ENCODE measurements at regions not wholly inside any gene's neighbourhood (a gene's known extent, or its start where the extent isn't known, plus 50 kb on each side); places are given as distances from the start of the nearest gene placed in this dataset.

DNA sequence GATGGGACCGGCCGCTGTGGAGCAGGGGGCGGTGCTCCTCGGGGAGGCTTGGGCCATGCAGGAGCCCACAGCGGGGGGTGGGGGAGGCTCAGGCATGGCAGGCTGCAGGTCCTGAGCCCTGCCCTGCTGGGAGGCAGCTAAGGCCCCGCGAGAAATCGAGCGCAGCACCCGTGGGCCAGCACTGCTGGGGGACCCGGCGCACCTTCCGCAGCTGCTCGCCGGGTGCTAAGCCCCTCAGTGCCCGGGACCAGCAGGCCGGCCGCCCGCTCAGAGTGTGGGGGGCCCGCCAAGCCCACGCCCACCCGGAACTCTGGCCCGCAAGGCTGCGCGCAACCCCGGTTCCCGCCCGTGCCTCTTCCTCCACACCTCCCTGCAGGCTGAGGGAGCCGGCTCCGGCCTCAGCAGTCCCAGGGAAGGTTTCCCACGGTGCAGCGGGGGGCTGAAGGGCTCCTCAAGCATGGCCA is 131.5 kb downstream of the SNX18 start:
- DNase-seq (ENCODE audit: low read depth in 2 of 2) = no peak

DNA sequence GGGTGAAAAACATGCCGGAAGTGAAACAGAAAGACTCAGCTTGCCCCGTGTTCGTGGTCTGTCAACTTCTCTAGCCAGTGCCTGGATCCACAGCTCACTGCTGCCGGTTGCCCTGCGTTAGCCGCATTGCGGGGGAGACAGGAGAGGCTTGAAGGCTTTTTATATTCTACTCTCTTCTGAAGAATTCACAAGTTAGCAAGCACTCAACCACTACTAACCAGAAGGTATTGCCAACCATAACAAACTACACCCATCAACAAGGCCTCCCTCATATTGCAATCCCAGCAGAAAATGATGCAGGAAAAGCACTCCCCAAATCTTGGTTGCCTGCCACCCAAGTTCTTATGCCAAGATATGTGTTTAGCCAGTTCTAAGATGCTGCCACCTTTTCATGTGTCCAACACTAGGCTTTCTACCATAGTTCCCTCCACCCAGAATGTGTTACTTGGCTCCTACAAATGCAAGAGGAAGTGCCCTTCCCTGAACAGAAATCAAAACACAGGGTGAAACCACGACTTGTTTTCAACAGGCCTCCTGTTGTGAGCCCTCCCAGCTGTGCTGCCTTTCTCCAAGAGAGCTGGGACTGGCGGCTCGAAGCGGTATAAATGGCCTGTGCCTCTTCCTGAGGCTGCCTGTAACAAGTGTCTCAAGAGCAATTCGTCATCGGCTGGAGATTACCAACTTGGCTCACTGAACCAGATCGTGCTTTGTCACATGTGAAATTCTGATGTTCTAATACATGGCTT is 129.0 kb downstream of the SNX18 start:
- DNase-seq (ENCODE audit: low read depth in 2 of 2) = peak; percentile 56 to 57

DNA sequence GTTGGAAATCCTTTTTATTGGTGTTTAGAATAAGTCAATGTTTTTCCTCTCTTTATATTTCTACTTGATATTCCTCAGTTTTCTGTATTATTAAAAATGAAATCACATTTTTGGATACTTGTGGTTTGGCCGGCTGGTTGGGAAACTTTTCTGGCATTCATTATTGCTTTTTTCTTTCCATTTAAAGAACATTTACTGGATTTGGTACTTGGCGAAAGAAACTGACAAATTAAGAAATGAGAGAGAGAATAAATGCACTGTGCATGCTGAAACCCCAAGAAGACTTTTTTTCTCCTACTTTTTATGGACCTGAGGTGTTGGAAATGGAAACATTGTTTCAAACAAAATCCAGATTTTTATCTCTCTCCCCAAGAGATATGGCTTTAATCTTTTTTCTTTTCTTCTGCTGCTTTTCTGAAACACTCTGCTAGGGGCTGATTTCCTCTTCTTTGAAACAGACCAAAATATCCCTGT is 128.4 kb downstream of the SNX18 start:
- DNase-seq (ENCODE audit: low read depth in 2 of 2) = no peak

DNA sequence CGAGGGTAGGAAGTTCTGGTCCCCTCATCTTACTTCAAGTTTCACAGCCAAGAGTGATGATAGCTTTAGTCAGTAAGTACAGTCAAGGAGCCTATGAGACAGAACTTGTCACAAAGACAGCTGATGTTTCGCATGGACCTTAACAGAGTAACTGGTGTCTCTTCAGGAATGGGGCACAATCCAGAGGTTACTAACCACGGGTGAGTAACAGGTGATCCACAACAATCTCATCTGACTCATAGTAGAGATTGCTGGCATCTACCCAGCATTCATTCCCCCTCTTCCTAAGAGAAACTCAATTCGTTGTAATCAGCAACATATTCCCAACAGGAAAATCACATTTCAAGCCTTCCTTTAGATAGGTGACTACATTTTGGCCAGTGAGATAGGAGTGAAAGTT is 126.7 kb downstream of the SNX18 start:
- no peak for DNase-seq (ENCODE audit: low read depth in 2 of 2)

DNA sequence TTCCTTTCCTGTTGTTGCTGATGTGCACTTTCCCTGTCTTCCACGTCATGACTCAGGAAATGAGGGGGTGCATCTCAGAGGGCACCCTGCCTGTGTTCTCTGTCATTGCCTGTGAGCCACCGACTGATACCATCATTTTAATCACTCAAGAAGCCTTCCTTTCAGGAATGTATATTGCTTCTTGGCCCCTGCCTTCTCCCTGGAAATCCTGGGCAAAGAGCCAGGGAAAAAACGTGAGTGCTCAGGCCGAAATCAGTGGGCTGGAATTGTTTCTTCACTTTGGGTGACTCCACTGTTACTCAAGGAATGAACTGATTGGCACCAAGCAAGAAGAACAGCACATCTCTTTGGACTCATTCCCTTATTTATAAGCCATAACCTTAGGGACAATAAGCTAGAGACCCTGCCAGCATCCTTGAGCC is 126.1 kb downstream of the SNX18 start:
- DNase-seq (ENCODE audit: low read depth in 2 of 2) = no peak

DNA sequence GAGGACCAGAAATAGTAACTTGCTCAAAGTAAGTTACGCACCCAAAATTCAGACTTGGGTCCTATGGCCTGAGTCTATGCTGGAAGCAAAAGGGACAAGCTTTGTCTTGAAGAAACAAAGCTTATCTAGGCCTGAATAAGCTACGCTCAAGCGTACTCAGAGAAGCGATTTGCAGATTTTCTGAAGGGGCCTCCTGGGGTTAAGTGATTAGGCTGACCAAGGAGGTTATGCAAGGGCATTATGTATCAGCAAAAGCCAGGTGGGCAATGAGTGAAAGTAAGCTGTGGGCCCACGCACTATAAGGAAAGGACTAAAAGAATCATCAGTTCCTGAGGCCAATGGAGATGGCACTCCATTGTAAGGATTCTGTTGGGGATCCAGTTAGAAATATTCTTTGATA is 122.1 kb downstream of the SNX18 start:
- DNase-seq (ENCODE audit: low read depth in 2 of 2) = no peak

DNA sequence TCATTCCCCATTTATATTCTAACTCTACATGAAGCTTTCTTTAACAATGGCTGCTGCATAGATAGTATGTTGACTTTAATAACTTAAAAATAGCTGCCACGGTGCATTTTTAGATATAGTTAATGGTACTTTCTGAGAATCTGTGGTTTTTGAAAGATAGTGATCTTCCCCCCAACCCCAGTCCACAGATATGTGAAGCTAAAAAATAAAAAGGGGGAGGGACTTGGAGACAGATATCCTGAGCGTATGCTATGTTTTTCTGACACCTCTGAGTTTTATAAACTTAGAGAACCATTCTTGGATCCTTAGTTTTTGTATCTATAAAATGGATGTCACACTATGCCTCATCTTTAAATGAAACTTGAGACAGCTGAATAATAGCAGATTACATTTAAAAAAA is 120.5 kb downstream of the SNX18 start:
- no peak for DNase-seq (ENCODE audit: low read depth in 2 of 2)

DNA sequence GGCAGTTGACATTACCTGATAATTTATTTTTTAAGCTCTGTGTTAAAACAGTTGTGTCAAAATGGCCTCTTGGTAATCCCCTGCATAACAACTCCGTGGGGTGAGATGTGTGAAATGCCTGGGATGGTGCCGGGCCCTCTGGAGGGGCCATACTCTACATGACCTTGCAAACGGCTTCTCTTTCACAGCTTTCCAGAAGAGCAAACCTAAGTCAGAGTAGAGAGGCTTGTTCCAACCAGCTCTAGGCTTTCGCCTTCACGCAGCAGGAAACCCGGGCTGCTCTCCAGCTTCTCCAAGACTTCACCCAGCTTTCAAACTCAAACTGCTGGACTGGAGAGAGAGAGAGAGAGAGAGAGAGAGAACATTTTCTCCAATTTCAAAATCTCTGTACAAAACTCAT is 120.1 kb downstream of the SNX18 start:
- DNase-seq (ENCODE audit: low read depth in 2 of 2) = no peak

DNA sequence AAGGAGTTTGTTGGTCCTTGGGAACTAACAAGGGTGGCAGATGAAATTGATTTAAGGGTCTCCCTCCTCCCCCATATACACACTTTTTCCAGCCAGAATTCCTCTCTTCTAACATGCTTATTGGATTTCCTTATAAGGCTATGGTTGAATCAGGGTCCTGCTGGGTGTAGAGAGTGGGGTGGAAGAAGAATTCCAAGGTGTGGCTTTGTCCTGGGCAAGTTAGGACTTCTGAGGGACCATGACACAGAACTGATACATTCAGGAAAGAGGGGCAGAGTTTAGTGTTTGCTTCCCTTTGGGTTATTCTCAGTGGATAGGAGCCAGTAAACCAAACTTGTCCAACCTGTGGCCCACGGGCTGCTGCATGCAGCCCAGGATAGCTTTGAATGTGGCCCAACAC is 116.5 kb downstream of the SNX18 start:
- no peak for DNase-seq (ENCODE audit: low read depth in 2 of 2)

DNA sequence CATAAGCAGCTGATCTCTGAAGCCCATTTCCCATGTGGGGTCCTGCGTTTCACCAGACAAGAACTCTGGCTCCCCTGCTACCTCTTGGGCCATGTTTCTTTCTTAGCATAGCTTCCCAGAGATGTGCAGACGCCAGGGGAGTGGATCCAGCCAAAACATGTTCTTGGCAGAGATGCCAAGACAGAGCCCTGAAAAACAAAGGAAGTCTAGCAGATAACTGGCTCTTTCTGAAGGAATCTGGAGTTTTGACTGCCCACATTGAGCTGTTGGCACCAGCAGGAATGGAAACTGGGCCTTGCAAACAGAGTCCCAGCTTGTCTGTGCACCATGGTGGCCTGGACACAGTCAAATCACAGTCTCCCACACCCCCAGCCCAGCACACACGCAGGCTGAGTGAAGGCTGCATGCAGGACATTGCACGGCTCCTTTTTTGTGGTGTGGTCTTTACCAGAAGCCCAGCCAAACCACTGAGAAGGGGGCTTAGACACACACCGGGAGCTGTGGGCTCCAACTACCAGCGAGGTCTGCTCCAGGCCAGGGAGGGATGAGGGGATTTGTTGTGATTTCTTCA is 114.7 kb downstream of the SNX18 start:
- DNase-seq (ENCODE audit: low read depth in 2 of 2) = no peak

DNA sequence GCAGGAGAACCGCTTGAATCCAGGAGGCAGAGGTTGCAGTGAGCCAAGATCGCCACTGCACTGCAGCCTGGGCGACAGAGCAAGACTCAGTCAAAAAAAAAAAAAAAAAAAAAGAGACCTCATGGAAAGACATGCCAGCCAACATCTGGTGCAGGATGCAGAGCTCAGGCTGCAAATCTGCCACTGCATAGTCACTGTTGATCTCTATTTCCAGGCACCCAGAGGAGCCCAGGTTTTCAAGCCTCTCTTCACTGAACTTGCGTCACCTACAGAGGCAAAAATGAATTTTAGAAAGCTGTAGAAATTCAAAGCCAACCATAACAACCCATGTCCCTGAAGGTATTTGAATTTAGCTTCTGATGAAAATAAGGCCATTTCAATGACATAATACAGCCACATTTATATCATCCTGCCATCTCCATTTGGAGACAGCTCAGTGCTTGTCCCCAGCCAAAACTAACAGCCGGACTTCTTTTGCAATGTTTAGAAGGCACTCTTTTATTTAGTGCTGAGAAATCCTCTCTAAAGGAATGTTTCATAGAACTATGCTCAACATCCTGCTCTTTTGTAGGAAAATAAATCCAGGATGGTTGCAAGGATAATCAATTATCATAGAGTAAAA is 113.3 kb downstream of the SNX18 start:
- no peak for DNase-seq (ENCODE audit: low read depth in 2 of 2)

DNA sequence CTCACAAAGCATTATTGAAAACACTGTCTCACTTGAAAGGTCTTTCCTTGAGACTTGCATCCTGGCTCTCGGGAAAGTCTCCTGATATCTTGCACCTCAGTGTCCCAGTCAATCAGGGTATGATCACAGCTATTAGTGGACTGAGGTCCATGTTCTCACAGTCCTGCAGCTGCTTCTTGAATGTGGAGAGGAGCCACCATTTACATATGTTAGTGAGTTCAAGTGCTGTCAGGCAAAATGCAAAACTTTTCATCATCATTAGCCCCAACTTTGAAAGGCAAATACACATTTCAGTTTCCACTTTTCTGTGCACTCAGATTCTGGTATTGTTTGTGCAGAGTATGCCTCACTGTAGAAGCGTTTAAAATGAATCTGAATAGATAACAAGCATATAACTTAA is 111.6 kb downstream of the SNX18 start:
- no peak for DNase-seq (ENCODE audit: low read depth in 2 of 2)

DNA sequence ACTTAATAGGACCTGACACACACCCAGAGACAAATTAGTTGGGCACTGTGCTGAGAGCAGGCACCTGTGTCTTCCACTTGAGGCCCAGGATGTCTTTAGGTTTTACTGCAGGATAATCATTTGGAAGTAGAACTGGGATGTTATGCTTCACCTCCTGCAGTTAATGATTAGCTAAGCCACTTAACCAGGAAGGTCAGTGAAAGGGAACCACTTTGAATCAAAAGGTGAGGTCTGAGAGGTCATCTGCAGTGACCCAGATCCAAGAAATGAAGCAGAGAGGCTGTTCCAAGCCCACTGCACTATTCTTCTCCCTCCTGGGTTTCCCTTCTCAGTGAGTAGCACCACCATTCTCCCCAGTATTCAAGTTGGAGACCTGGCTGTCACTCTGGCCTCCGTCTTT is 110.5 kb downstream of the SNX18 start:
- DNase-seq (ENCODE audit: low read depth in 2 of 2) = no peak

DNA sequence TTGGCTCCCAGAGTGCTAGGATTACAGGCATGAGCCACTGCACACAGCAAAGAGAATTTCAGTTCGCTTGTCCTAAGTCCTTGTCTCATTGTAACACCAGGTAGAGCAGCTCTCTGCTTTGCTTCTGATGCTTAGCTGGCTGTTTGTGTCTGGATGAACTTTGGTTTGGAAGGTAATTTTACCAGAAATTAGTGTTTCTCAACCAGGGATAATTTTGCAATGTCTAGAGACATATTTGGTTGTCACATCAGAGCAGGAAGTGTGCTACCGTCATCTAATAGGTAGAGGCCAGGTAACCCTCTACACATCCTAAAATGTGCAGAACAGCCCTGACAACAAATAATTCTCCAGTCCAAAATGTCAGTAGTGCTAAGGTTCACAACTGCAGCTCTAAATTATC is 108.8 kb downstream of the SNX18 start:
- DNase-seq (ENCODE audit: low read depth in 2 of 2) = no peak

DNA sequence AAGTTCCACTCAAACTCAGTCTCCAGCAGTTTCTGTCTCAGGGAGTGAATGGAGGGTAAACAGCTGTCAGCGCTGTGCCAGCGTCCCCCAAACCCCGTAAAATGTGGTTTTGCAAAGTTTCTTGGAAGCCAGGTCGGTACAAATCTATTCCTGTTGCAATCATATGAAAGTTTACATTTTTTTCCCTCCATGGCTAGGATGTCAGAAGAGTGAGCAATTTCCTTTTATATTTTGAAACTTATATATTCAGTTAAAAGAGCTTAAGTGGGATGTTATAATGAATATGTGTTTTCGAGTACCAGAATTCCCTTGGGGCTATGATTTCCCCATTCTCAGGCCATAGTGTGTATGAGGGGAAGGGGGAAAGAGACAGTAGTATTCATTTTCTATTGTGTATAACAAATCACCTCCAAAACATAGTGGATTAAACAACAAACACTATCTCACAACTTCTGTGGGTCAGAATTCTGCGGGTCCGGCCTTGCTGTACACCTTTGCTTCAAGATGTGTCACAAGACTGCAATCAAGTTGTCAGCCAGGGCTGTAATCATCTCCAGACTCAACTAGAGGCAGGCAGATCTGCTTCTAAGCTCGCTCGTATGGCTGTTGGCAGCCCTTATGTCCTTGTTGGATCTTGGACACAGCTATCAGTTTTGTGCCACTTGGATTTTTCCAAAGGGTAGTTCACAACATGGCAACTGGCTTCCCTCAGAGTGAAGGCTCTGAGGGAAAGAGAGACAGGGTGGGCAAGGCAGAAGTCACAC is 107.4 kb downstream of the SNX18 start:
- no peak for DNase-seq (ENCODE audit: low read depth in 2 of 2)

DNA sequence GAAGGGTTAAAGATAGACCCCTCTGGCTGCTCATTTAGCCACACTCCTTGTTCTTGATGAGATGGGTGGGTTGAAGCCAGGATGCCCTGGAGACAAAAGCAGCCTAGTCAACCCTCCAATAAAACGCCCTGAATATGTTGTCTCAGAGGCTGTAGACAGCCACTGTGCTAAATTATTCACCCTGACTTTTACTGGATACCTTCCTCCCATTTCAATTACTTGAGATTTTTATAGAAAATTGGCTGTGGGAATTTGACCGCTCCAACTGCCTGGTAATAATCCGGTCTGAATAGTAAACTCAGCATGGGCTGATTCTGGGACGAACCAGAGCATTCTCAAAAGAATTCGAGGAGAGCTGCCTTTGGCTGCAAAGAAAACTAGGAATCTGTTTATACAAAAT is 104.2 kb downstream of the SNX18 start:
- no peak for DNase-seq (ENCODE audit: low read depth in 2 of 2)

DNA sequence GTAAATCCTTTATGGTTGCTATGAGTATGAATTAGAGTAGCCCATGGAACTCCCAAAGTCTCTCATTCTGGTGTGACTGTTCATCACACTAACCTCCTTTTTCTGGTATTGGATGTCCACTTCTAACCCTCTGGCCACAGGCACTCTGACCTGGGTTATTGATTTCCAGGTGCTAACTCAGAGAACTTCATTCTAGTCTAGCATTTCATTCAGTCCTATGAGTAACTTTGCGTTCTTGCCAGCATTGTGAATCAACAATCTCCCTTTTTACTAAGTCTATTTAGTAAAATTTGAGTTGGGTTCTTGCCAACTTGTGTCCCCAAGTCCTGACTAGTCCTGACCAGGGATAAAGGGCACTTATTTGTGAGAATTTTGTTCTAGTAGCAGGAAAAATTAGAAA is 103.5 kb downstream of the SNX18 start:
- no peak for DNase-seq (ENCODE audit: low read depth in 2 of 2)

DNA sequence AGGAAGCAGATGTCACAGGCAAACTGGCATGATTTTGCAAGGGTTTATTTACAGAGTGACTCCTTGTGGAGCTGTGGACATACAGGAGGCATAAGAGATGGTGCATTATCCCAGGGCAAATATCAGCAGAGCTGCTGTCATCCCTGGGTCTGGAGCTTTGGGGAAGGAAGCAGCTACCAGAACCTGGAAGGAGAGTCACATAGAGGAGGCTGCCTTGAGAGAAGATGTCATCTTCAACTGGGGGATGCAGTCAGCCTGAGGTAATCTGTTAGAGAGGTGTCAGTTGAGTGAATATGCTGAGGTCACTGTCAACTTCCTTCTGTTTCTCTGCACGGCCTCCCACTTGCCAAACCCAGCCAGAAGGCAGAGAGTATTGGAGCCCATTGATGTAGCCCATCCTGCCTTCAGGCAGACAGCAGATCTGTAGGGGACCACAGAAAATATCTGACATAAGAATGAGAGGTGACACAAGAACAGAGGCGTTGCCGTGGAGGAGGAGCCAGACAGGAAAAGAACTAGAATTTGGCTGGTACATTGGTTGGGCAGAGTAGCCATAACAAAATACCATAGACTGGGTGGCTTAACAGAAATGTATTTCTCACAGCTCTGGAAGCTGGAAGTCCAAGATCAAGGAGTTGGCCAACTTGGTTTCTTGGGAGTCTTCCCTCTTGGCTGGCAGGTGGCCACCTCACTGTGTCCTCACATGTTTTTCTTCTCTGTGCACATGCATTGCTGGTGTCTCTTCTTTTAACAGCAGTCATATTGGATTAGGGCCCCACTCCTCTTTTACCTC is 102.8 kb downstream of the SNX18 start:
- no peak for DNase-seq (ENCODE audit: low read depth in 2 of 2)

DNA sequence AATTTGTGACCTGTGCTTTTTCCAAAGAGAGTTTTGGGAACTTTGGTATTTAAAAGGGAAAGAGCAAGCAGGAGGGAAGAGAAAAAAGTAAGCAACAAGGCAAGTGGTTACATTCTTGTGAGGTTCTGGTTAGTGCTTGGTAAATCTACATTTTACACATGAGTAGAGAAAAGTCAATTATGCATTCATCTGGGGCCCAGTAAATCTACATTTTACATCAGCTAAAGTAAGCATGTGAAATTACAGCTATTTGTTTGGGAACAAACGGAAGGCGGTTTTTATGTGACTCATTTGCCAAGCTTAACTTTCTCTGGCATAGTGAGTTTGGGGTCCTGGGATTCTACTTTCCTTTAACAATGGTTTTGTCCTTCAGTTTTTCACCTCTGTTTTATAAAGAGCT is 102.2 kb downstream of the SNX18 start:
- no peak for DNase-seq (ENCODE audit: low read depth in 2 of 2)

DNA sequence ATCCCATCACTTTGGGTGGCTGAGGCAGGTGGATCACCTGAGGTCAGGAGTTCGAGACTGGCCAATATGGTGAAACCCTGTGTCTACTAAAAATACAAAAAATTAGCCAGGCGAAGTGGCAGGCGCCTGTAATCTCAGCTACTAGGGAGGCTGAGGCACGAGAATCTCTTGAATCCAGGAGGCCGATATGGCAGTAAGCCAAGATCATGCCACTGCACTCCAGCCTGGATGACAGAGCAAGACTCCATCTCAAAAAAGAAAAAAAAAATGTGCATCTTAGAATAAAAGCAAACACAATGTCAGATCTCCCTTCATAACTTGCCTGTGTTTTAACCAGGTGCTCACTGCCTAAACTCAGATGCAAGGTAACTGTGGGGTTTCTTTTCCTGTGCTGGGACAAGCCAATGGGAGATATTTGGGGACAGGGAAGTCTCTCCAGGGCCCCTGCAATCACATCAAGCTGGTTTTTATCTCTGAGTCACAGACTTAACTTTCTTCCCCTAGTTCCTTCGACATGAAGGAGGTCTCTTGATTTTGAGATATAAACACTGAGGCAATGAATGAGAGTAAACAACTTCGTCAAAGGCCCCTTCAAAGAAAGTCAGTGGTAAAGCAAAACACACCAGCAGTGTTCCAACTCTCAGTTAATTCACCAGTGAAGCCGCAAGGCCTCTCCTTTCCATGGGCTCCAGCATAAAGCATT is 99.1 kb downstream of the SNX18 start:
- DNase-seq (ENCODE audit: low read depth in 2 of 2) = no peak

DNA sequence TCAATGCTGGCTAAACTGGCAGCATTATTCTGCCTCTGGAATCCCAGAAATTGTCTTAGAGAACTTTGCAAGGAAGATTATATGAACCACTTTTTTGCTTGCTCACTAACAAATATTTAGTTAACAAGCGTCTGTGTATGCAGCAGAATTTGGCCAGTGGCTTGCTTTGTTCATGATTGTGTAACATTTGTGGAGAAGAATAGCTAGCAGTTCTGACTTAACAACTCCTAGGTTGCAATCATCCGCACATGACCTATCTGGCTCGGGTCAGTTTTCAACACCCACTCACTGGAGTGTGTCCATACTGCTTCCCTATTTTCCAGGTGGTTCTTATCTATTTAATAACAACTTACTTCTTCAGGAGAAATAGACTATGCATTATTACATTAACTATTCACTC is 98.5 kb downstream of the SNX18 start:
- no peak for DNase-seq (ENCODE audit: low read depth in 2 of 2)
